H1 (cell line): ENCODE measurements at regions not wholly inside any gene's neighbourhood (a gene's known extent, or its start where the extent isn't known, plus 50 kb on each side); places are given as distances from the start of the nearest gene placed in this dataset.

Experiments
- POLR2AphosphoS5 ChIP-seq: IDR thresholded peaks from 2 replicates; pipeline ENCODE4 v1.6.1; 2011; ENCODE audit warnings: low read depth, low read length
- TF ChIP-seq, protein P1 (sequence below): IDR thresholded peaks from 2 replicates; pipeline ENCODE4 v1.6.1; 2011; ENCODE audit warnings: low read depth, mild to moderate bottlenecking, low read length; ENCODE audit not compliant: insufficient read depth
- TF ChIP-seq, protein P2 (sequence below): fragments of 300-600 bp; sonication (generic); IDR thresholded peaks from 2 replicates; pipeline ENCODE4 v1.7.1; 2012; ENCODE audit warnings: low read length, moderate library complexity, mild to moderate bottlenecking, inconsistent platforms; ENCODE audit not compliant: insufficient replicate concordance

DNA sequence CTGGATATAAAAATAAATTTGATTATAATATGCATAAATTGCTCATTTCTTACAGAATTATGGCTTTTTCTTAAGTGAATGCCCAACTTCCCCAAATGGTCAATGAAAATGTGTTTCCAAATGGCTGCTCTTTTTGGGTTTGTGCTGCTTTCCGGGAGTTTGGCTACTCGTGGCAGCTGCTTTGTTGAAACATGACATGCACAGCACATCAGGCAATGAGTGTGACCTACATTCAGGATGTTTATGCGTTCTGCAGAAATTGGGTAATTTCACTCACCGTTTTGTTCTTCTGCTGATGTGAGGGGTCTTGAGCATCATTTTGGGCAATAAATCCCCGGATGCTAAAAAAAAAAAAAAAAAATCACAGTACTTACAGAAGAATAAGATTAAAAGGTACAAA, 825.0 kb upstream of the KLHL29 start (continued):
- TF ChIP-seq, protein P1, sequence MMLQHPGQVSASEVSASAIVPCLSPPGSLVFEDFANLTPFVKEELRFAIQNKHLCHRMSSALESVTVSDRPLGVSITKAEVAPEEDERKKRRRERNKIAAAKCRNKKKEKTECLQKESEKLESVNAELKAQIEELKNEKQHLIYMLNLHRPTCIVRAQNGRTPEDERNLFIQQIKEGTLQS = no peak
- no peak for TF ChIP-seq POLR2AphosphoS5
- TF ChIP-seq, protein P2, sequence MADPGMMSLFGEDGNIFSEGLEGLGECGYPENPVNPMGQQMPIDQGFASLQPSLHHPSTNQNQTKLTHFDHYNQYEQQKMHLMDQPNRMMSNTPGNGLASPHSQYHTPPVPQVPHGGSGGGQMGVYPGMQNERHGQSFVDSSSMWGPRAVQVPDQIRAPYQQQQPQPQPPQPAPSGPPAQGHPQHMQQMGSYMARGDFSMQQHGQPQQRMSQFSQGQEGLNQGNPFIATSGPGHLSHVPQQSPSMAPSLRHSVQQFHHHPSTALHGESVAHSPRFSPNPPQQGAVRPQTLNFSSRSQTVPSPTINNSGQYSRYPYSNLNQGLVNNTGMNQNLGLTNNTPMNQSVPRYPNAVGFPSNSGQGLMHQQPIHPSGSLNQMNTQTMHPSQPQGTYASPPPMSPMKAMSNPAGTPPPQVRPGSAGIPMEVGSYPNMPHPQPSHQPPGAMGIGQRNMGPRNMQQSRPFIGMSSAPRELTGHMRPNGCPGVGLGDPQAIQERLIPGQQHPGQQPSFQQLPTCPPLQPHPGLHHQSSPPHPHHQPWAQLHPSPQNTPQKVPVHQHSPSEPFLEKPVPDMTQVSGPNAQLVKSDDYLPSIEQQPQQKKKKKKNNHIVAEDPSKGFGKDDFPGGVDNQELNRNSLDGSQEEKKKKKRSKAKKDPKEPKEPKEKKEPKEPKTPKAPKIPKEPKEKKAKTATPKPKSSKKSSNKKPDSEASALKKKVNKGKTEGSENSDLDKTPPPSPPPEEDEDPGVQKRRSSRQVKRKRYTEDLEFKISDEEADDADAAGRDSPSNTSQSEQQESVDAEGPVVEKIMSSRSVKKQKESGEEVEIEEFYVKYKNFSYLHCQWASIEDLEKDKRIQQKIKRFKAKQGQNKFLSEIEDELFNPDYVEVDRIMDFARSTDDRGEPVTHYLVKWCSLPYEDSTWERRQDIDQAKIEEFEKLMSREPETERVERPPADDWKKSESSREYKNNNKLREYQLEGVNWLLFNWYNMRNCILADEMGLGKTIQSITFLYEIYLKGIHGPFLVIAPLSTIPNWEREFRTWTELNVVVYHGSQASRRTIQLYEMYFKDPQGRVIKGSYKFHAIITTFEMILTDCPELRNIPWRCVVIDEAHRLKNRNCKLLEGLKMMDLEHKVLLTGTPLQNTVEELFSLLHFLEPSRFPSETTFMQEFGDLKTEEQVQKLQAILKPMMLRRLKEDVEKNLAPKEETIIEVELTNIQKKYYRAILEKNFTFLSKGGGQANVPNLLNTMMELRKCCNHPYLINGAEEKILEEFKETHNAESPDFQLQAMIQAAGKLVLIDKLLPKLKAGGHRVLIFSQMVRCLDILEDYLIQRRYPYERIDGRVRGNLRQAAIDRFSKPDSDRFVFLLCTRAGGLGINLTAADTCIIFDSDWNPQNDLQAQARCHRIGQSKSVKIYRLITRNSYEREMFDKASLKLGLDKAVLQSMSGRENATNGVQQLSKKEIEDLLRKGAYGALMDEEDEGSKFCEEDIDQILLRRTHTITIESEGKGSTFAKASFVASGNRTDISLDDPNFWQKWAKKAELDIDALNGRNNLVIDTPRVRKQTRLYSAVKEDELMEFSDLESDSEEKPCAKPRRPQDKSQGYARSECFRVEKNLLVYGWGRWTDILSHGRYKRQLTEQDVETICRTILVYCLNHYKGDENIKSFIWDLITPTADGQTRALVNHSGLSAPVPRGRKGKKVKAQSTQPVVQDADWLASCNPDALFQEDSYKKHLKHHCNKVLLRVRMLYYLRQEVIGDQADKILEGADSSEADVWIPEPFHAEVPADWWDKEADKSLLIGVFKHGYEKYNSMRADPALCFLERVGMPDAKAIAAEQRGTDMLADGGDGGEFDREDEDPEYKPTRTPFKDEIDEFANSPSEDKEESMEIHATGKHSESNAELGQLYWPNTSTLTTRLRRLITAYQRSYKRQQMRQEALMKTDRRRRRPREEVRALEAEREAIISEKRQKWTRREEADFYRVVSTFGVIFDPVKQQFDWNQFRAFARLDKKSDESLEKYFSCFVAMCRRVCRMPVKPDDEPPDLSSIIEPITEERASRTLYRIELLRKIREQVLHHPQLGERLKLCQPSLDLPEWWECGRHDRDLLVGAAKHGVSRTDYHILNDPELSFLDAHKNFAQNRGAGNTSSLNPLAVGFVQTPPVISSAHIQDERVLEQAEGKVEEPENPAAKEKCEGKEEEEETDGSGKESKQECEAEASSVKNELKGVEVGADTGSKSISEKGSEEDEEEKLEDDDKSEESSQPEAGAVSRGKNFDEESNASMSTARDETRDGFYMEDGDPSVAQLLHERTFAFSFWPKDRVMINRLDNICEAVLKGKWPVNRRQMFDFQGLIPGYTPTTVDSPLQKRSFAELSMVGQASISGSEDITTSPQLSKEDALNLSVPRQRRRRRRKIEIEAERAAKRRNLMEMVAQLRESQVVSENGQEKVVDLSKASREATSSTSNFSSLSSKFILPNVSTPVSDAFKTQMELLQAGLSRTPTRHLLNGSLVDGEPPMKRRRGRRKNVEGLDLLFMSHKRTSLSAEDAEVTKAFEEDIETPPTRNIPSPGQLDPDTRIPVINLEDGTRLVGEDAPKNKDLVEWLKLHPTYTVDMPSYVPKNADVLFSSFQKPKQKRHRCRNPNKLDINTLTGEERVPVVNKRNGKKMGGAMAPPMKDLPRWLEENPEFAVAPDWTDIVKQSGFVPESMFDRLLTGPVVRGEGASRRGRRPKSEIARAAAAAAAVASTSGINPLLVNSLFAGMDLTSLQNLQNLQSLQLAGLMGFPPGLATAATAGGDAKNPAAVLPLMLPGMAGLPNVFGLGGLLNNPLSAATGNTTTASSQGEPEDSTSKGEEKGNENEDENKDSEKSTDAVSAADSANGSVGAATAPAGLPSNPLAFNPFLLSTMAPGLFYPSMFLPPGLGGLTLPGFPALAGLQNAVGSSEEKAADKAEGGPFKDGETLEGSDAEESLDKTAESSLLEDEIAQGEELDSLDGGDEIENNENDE = no peak
